Sigmoid colon (tissue), 4 donors: ENCODE measurements at regions not wholly inside any gene's neighbourhood (a gene's known extent, or its start where the extent isn't known, plus 50 kb on each side); places are given as distances from the start of the nearest gene placed in this dataset.

Source experiments
- EP300 ChIP-seq, 4 donors: sonication (generic); formaldehyde crosslinking; IDR thresholded peaks; one replicate each; pipeline ENCODE4 v1.6.1; 2017; ENCODE audit warnings: antibody characterized with exemption in 4 of 4
- POLR2A ChIP-seq, 2 donors: fragments of 450-650 bp; IDR thresholded peaks; one replicate each; pipeline ENCODE4 v1.6.1; 2016; ENCODE audit warnings: antibody characterized with exemption in 2 of 2, mild to moderate bottlenecking in 2 of 2, moderate library complexity in 2 of 2
- POLR2AphosphoS5 ChIP-seq, 4 donors: sonication (generic); formaldehyde crosslinking; IDR thresholded peaks; one replicate each; pipeline ENCODE4 v1.6.1; 2017; ENCODE audit warnings: antibody characterized with exemption in 4 of 4
- TF ChIP-seq, protein P1 (sequence below), 4 experiments: fragments of 450-650 bp in 3 of 4; fragments of 200-600 bp in 1 of 4; IDR thresholded peaks; one replicate each; pipeline ENCODE4 v1.5.1; 2016 to 2019; ENCODE audit warnings: antibody characterized with exemption in 4 of 4, mild to moderate bottlenecking in 3 of 4, moderate library complexity in 2 of 4

DNA sequence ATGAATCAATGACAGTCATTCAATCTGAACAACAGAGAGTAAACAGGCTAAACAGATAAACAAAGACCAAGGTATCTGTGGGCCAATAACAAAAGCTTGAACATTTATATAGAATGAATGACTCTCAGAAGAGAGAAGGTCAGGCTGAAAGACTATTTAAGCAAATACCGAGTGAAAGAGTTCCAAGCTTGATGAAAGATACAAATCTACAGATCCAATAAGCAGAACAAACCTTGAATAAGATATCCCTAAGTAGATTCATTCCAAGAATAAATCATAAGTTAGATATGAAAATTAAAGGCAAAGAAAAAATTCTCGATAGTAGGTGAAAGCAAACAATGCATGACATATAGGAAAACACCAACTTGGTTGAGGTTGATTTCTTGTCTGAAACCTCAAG is 376.4 kb upstream of the IGFBP3 start:
- TF ChIP-seq, protein P1, sequence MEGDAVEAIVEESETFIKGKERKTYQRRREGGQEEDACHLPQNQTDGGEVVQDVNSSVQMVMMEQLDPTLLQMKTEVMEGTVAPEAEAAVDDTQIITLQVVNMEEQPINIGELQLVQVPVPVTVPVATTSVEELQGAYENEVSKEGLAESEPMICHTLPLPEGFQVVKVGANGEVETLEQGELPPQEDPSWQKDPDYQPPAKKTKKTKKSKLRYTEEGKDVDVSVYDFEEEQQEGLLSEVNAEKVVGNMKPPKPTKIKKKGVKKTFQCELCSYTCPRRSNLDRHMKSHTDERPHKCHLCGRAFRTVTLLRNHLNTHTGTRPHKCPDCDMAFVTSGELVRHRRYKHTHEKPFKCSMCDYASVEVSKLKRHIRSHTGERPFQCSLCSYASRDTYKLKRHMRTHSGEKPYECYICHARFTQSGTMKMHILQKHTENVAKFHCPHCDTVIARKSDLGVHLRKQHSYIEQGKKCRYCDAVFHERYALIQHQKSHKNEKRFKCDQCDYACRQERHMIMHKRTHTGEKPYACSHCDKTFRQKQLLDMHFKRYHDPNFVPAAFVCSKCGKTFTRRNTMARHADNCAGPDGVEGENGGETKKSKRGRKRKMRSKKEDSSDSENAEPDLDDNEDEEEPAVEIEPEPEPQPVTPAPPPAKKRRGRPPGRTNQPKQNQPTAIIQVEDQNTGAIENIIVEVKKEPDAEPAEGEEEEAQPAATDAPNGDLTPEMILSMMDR (IDR thresholded peaks at IDR 0.05) = no peak
- TF ChIP-seq EP300 (IDR thresholded peaks at IDR 0.05) = no peak
- no peak for TF ChIP-seq POLR2AphosphoS5 (IDR thresholded peaks at IDR 0.05)
- no peak for TF ChIP-seq POLR2A (IDR thresholded peaks at IDR 0.05)
